SU-DHL-6 (cell line): ENCODE measurements at regions not wholly inside any gene's neighbourhood (a gene's known extent, or its start where the extent isn't known, plus 50 kb on each side); places are given as distances from the start of the nearest gene placed in this dataset.

ENCODE experiments used
- CTCF ChIP-seq: fragments of 200-600 bp; sonication (generic); IDR thresholded peaks from one replicate; pipeline ENCODE4 v1.5.1; 2017; ENCODE audit warnings: antibody characterized with exemption, mild to moderate bottlenecking, low read length, moderate library complexity; ENCODE audit not compliant: insufficient read depth, poor library complexity, severe bottlenecking
- EZH2phosphoT487 ChIP-seq: fragments of 200-600 bp; sonication (generic), shearing (Covaris generic); conservative IDR thresholded peaks from 2 replicates; pipeline ENCODE4 v1.6.1; 2018; ENCODE audit warnings: mild to moderate bottlenecking, antibody characterized with exemption, low read length, moderate library complexity, mixed read lengths

- TF ChIP-seq CTCF: no peak
- no peak for TF ChIP-seq EZH2phosphoT487
Measured at GRCh38 chr3:182179631-182180030, 467.9 kb downstream of the SOX2 start.
